Vagina (tissue), 2 donors: ENCODE measurements at regions not wholly inside any gene's neighbourhood (a gene's known extent, or its start where the extent isn't known, plus 50 kb on each side); places are given as distances from the start of the nearest gene placed in this dataset.

Experiments used
- POLR2A ChIP-seq, 2 donors: fragments of 450-650 bp; IDR thresholded peaks; one replicate each; pipeline ENCODE4 v1.6.1; 2017; ENCODE audit warnings: antibody characterized with exemption in 2 of 2, mild to moderate bottlenecking in 2 of 2, moderate library complexity in 2 of 2
- TF ChIP-seq, protein P1 (sequence below), 3 experiments: fragments of 450-650 bp in 2 of 3; fragments of 200-600 bp in 1 of 3; sonication (generic) in 1 of 3; IDR thresholded peaks; one replicate each; pipeline ENCODE4 v1.5.1; 2017 to 2019; ENCODE audit warnings: antibody characterized with exemption in 3 of 3, mild to moderate bottlenecking in 2 of 3, moderate library complexity in 2 of 3

DNA sequence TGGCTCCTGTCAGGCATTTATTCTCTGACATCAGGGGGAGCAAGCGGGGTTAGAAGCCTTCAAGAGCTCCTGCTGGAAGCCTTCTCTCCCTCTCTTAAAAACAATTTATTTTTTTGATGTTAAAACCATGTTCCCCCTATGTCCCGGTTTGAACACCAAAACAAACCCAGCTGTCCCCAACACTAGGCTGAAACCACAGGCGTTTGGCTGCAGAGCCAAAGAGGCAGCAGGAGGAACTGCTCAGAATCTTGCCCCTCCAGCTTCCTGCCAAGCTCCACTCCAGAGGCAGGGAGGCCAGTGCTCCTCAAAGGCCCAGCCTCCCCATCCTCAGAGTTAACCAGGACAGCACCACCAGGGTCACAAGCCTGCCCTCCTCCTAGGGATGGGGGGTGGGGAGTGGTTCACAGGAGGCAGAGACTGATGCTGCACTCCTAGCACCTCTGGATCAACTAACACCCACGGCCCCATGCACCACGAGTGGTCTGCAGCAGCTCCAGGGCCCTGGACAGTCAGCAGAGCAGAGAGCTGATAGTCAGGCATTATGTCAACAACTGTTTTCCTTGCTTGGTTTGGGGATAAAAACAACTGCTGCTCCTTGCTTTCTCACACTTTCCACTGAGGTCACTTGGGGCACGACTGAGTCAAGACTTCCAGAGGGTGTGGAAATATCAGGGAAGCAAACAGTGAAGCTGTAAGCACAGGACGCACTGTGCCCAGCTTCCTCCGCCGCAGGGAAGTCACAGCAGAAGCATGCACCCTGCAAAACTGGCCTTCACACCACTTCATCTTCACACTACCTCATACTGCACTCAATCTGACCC is 96.5 kb upstream of the ADRA1B start:
- TF ChIP-seq, protein P1, sequence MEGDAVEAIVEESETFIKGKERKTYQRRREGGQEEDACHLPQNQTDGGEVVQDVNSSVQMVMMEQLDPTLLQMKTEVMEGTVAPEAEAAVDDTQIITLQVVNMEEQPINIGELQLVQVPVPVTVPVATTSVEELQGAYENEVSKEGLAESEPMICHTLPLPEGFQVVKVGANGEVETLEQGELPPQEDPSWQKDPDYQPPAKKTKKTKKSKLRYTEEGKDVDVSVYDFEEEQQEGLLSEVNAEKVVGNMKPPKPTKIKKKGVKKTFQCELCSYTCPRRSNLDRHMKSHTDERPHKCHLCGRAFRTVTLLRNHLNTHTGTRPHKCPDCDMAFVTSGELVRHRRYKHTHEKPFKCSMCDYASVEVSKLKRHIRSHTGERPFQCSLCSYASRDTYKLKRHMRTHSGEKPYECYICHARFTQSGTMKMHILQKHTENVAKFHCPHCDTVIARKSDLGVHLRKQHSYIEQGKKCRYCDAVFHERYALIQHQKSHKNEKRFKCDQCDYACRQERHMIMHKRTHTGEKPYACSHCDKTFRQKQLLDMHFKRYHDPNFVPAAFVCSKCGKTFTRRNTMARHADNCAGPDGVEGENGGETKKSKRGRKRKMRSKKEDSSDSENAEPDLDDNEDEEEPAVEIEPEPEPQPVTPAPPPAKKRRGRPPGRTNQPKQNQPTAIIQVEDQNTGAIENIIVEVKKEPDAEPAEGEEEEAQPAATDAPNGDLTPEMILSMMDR (IDR thresholded peaks at IDR 0.05) = no peak
- TF ChIP-seq POLR2A (IDR thresholded peaks at IDR 0.05) = no peak
